Mucosa of descending colon (tissue), 3 donors: ENCODE measurements at regions not wholly inside any gene's neighbourhood (a gene's known extent, or its start where the extent isn't known, plus 50 kb on each side); places are given as distances from the start of the nearest gene placed in this dataset.

Experiments
- ATAC-seq: fragments of 200-7000 bp; cut with Tn5 transposase; one replicate; pipeline ENCODE4 v1.9.1; 2020; ENCODE audit warnings: mild to moderate bottlenecking, moderate library complexity
- DNase-seq, 3 donors: peaks; one replicate each; pipeline ENCODE4 v3.0.0-alpha.2; 2020
- H3K36me3 ChIP-seq: fragments of 200-600 bp; one replicate; pipeline ENCODE4 v1.8.0; 2021; ENCODE audit warnings: low read depth, mild to moderate bottlenecking
- H3K4me1 ChIP-seq: fragments of 200-600 bp; one replicate; pipeline ENCODE4 v1.8.0; 2021; ENCODE audit warnings: low read depth, mild to moderate bottlenecking
- H3K4me3 ChIP-seq: fragments of 200-600 bp; one replicate; pipeline ENCODE4 v1.8.0; 2021; ENCODE audit warnings: mild to moderate bottlenecking
- H3K9me3 ChIP-seq: fragments of 200-600 bp; one replicate; pipeline ENCODE4 v1.8.0; 2021; ENCODE audit warnings: mild to moderate bottlenecking
- CTCF ChIP-seq: fragments of 200-600 bp; IDR thresholded peaks from one replicate; pipeline ENCODE4 v1.8.0; 2022; ENCODE audit warnings: antibody characterized with exemption, mild to moderate bottlenecking
- intact Hi-C, 2 donors: fragments of 100-400 bp; cut with DNase I in 1 of 2; cut with micrococcal nuclease in 1 of 2; formaldehyde crosslinking; loops; one replicate each; pipeline versions ENCODE4 v1.11.0 to v1.11.1; 2022; cut with DNase I, micrococcal nuclease
- donor health status: DM: no; HTN: no; CAD: no; lungs with moderate emphysema.
- donor health status: DM: no; HTN: no; CAD: no.
- donor health status: DM: no; HTN: yes; CAD: no.

DNA sequence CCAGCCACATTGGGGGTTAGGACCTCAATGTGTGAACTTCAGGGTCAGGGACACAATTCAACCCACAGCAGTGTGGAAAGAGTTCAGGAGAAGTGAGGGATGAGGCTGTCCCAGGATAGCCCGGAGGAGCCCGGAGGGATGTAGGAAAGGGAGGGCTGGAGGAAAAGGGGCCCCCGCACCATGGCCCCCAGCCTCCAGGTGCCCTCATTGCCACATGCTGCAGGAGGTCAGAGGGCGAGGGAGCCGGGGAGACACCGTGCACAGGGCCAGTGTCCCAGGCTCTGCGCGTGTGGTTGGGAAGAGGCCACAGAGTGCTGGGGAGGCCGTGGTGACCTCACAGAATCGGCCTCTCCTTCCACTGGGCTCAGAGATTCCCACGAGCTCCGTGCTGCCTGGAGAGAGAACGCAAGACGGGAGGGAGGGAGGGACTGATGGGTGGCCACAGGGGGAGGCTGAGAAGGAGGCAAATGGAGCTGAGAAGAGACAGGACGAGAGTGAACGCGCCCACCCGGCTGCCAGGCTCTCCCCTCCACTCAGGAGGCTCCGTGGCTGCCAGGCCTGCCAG, 215.1 kb downstream of the DLL1 start:
- intact Hi-C loops, result no loop called here
- no peak overlapping the region for H3K4me3 ChIP-seq
- ATAC-seq (peak; percentile 24), DNase-seq (peak in 1 of 3 donors; percentile 41)
- no peaks in the 10 kb centered on the region for H3K4me1 ChIP-seq
- TF ChIP-seq CTCF, result no peak
- no peaks in the 10 kb centered on the region for H3K36me3 ChIP-seq
- H3K9me3 ChIP-seq, result no peaks in the 10 kb centered on the region

DNA sequence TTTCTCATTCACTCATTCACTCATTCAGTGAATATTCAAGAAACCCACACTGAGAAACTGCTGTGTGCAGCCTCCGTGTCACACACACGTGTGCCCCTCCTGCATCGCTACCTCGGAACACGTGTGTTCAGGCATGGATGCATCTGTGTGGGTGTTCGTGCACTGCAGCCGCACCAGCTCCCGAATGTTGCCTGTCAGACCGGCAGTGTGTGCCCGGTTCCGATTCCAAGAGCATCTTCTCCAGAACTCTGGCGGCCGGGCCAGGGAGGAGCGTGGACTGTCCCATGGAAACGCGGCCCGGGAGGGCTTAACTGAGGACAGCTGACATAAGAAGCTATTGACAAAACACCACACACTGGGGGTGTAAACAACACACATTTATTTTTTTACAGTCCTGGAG, 216.0 kb downstream of the DLL1 start:
- DNase-seq, result peak in 1 of 3 donors; percentile 34
- no peak for TF ChIP-seq CTCF
- Histone ChIP-seq H3K4me3 (no peak overlapping the region), H3K36me3 (no peaks in the 10 kb centered on the region), H3K4me1 (no peaks in the 10 kb centered on the region), H3K9me3 (no peaks in the 10 kb centered on the region)
- intact Hi-C loops, result no loop called here
- ATAC-seq, result no peak

DNA sequence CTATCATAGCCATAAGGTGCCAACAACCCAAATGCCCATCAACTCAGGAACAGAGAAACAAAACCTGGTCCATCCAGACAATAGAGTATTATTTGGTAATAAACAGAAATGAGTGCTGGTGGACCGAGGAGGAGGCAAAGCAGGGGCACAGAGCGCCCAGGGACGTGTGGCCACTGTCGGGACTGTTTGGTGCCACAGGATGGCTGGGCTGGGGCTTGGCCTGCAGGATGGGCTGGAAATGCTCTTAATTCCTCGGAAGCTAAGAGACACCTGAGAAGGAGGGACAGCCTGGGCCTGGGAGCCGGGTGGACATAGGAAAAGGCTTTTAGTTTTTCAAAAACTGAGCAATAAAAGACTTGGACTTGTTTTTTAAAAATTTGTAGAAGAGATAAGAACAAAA, 216.4 kb downstream of the DLL1 start:
- Histone ChIP-seq H3K9me3 (no peaks in the 10 kb centered on the region), H3K4me3 (no peak overlapping the region), H3K36me3 (no peaks in the 10 kb centered on the region), H3K4me1 (no peaks in the 10 kb centered on the region)
- ATAC-seq (no peak), DNase-seq (peak in 1 of 3 donors; percentile 17)
- intact Hi-C loops, result no loop called here
- TF ChIP-seq CTCF, result no peak

GRCh38 chr6:170073846-170074245, 217.0 kb downstream of the DLL1 start:
- intact Hi-C loops, result no loop called here
- no peaks in the 10 kb centered on the region for H3K9me3 ChIP-seq
- H3K4me1 ChIP-seq, result no peaks in the 10 kb centered on the region
- H3K4me3 ChIP-seq, result no peak overlapping the region
- TF ChIP-seq CTCF, result no peak
- no peak for ATAC-seq
- no peaks in the 10 kb centered on the region for H3K36me3 ChIP-seq
- peak in 1 of 3 donors; percentile 31 for DNase-seq

DNA sequence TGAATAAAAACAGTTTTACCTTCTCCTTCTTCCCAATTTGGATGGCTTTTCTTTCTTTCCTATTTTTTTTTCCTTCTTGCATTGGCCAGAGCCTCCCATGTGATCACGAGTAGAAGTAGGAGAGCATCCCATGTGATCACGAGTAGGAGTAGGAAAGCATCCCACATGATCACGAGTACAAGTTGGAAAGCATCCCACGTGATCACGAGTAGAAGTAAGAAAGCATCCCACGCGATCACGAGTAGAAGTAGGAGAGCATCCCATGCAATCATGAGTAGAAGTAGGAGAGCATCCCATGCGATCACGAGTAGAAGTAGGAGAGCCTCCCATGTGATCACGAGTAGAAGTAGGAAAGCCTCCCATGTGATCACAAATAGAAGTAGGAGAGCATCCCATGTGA, 218.6 kb downstream of the DLL1 start:
- DNase-seq (no peak), ATAC-seq (no peak)
- H3K4me3 ChIP-seq, result no peak overlapping the region
- no peaks in the 10 kb centered on the region for H3K36me3 ChIP-seq
- H3K4me1 ChIP-seq, result no peaks in the 10 kb centered on the region
- TF ChIP-seq CTCF, result no peak
- intact Hi-C loops, result no loop called here
- H3K9me3 ChIP-seq, result no peaks in the 10 kb centered on the region

DNA sequence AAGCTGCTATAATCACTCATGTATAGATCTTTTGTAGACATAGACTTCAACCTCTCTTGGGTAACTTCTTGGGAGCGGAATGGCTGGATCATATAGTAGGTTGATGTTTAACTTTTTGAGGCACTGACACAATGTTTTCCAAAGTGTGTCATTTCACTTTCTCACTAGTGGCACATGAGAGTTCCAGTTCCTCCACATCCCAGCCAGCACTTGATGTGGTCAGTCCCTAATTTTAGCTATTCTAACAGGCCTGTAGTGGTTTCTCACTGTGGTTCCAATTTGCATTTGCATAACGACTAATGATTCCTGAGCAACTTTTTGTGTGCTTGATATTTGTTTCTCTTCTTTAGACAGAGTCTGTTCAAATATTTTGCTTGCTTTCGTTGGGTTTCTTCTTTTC, 221.3 kb downstream of the DLL1 start:
- no peaks in the 10 kb centered on the region for H3K4me1 ChIP-seq
- ATAC-seq, result no peak
- TF ChIP-seq CTCF, result no peak
- no peaks in the 10 kb centered on the region for H3K36me3 ChIP-seq
- intact Hi-C loops, result no loop called here
- DNase-seq, result no peak
- no peaks in the 10 kb centered on the region for H3K9me3 ChIP-seq
- no peak overlapping the region for H3K4me3 ChIP-seq
